ENCODE measurements at regions not wholly inside any gene's neighbourhood (a gene's known extent, or its start where the extent isn't known, plus 50 kb on each side); places are given as distances from the start of the nearest gene placed in this dataset.

DNA sequence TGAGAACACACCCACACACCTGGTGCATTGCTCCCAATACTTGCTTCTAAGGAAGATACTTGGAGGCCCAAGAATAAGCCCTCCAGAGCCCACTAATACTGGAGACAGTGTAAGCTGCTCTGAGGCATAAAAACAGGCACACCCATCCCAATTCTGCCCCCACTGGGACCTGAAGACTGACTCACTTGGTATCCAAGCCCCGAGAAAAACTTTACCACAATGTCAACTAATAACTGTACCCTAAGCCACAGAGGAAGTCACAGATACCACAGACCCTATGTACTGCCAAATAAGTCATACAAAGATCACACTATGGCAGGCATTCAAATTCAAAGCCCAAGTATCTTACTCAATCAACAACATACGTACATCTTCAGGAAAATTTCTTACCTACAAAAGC is 398.2 kb upstream of the SPANXN1 start:
- intact Hi-C loops (cut with DNase I): no loop called here
- no peaks in the 10 kb centered on the region for H3K4me1 ChIP-seq
- H3K4me3 ChIP-seq: no peak overlapping the region
- H3K27me3 ChIP-seq: no peaks in the 10 kb centered on the region
- no peak overlapping the region for H3K27ac ChIP-seq
- TF ChIP-seq POLR2AphosphoS5 (IDR thresholded peaks at IDR 0.05; ENCODE audit: insufficient read depth in 1 of 2, low read depth in 1 of 2): no peak
- TF ChIP-seq, protein P1, sequence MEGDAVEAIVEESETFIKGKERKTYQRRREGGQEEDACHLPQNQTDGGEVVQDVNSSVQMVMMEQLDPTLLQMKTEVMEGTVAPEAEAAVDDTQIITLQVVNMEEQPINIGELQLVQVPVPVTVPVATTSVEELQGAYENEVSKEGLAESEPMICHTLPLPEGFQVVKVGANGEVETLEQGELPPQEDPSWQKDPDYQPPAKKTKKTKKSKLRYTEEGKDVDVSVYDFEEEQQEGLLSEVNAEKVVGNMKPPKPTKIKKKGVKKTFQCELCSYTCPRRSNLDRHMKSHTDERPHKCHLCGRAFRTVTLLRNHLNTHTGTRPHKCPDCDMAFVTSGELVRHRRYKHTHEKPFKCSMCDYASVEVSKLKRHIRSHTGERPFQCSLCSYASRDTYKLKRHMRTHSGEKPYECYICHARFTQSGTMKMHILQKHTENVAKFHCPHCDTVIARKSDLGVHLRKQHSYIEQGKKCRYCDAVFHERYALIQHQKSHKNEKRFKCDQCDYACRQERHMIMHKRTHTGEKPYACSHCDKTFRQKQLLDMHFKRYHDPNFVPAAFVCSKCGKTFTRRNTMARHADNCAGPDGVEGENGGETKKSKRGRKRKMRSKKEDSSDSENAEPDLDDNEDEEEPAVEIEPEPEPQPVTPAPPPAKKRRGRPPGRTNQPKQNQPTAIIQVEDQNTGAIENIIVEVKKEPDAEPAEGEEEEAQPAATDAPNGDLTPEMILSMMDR (IDR thresholded peaks at IDR 0.05): no peak
- H3K36me3 ChIP-seq: no peaks in the 10 kb centered on the region
- no peak for DNase-seq (ENCODE audit: extremely low spot score in 2 of 2)
- no peaks in the 10 kb centered on the region for H3K9me3 ChIP-seq

DNA sequence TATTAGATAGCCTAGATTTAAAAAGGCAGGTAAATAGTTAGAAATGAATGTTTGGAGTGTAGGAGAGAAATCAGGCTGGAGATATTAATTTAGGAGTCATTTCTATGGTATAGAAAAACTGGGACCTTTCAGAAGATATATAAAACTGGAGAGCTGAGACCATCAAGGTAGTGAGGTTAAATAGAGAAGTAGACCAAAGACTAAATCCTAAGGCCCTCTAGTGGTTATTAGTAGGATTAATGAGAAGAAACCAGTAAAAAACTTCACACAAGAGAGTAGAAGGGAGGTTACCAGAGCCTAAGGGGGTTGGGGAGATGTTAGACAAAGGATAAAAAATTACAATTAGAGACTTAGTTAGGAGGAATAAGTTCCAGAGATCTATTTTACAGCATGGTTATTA is 351.0 kb upstream of the SPANXN1 start:
- Histone ChIP-seq H3K4me1 (no peaks in the 10 kb centered on the region), H3K4me3 (no peak overlapping the region), H3K9me3 (no peaks in the 10 kb centered on the region), H3K36me3 (no peaks in the 10 kb centered on the region), H3K27me3 (no peaks in the 10 kb centered on the region), H3K27ac (no peak overlapping the region)
- intact Hi-C loops (cut with DNase I): no loop called here
- no peak for DNase-seq (ENCODE audit: extremely low spot score in 2 of 2)
- TF ChIP-seq POLR2AphosphoS5 (IDR thresholded peaks at IDR 0.05; ENCODE audit: insufficient read depth in 1 of 2, low read depth in 1 of 2): no peak
- TF ChIP-seq, protein P1 (IDR thresholded peaks at IDR 0.05): no peak
- TF ChIP-seq POLR2A (IDR thresholded peaks at IDR 0.05): no peak

DNA sequence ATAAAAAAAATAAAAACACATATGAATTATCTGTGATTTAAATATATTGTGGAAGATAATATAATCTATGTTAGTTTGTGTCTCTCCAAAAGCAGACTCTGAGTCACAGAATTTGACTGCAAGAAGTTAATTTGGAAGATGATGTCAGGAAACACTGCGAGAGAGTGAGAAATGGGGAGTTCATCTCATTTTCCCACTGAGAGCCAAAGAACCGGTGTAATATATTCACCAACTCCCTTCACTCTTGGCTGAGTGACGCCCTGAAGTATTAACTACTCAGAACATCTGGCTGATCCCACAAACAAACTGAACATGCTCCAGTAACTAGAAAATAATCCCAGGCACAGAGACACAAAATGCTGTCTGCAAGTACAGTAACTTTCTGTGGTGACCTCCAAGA is 345.8 kb upstream of the SPANXN1 start:
- no peaks in the 10 kb centered on the region for H3K9me3 ChIP-seq
- TF ChIP-seq, protein P1 (IDR thresholded peaks at IDR 0.05): no peak
- TF ChIP-seq POLR2AphosphoS5 (IDR thresholded peaks at IDR 0.05; ENCODE audit: insufficient read depth in 1 of 2, low read depth in 1 of 2): no peak
- no peak for TF ChIP-seq POLR2A (IDR thresholded peaks at IDR 0.05)
- intact Hi-C loops (cut with DNase I): no loop called here
- DNase-seq (ENCODE audit: extremely low spot score in 2 of 2): no peak
- H3K36me3 ChIP-seq: no peaks in the 10 kb centered on the region
- H3K27ac ChIP-seq: no peak overlapping the region
- no peaks in the 10 kb centered on the region for H3K4me1 ChIP-seq
- H3K27me3 ChIP-seq: no peaks in the 10 kb centered on the region
- H3K4me3 ChIP-seq: no peak overlapping the region

DNA sequence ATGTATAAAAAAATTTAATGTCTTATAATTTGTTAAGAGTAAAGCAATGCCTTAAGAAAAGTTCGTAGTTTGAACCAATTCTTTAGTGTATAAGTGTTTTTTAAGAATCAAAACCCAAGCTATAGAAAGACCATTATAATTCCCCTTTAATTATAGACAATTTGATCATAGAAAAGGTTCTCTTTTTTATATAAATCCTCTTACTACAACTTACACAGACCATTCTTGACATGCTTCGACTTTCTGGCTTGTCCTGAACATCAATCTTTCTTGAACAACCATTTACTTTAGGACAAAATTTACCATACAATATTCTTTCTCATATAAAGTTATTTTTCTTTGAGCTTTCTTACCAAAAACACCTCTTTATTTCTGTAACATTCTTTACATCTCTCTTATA is 330.5 kb upstream of the SPANXN1 start:
- H3K4me1 ChIP-seq: no peaks in the 10 kb centered on the region
- TF ChIP-seq POLR2A (IDR thresholded peaks at IDR 0.05): no peak
- no peak for TF ChIP-seq POLR2AphosphoS5 (IDR thresholded peaks at IDR 0.05; ENCODE audit: insufficient read depth in 1 of 2, low read depth in 1 of 2)
- TF ChIP-seq, protein P1 (IDR thresholded peaks at IDR 0.05): no peak
- no peaks in the 10 kb centered on the region for H3K27me3 ChIP-seq
- no peaks in the 10 kb centered on the region for H3K36me3 ChIP-seq
- intact Hi-C loops (cut with DNase I): no loop called here
- H3K27ac ChIP-seq: no peak overlapping the region
- no peak for DNase-seq (ENCODE audit: extremely low spot score in 2 of 2)
- no peaks in the 10 kb centered on the region for H3K9me3 ChIP-seq
- no peak overlapping the region for H3K4me3 ChIP-seq

DNA sequence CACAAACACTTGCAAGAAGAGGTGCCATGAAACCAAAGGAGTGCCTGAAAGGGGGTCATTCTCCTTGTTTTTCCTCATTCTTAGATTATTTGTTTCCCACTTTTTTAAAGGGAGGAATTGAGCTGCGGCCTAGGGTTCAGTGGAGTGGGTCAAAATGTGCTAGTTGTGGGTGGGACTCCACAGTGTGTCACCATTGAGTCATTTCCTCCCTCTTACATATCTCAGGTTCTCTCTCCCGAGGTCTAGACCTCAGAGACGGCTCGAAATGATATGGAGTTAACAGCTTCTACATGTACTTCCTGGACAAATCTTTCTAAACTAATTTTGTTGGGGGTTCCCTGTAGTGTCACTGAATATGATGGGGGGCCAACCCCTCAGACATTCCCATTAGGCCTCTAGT is 328.4 kb upstream of the SPANXN1 start:
- Histone ChIP-seq H3K9me3 (no peaks in the 10 kb centered on the region), H3K4me1 (no peaks in the 10 kb centered on the region), H3K27me3 (no peaks in the 10 kb centered on the region), H3K27ac (no peak overlapping the region), H3K4me3 (no peak overlapping the region), H3K36me3 (no peaks in the 10 kb centered on the region)
- intact Hi-C loops (cut with DNase I): no loop called here
- TF ChIP-seq POLR2AphosphoS5 (IDR thresholded peaks at IDR 0.05; ENCODE audit: insufficient read depth in 1 of 2, low read depth in 1 of 2) (no peak), POLR2A (IDR thresholded peaks at IDR 0.05) (no peak)
- TF ChIP-seq, protein P1 (IDR thresholded peaks at IDR 0.05): no peak
- no peak for DNase-seq (ENCODE audit: extremely low spot score in 2 of 2)
